ENCODE measurements at regions not wholly inside any gene's neighbourhood (a gene's known extent, or its start where the extent isn't known, plus 50 kb on each side); places are given as distances from the start of the nearest gene placed in this dataset.

DNA sequence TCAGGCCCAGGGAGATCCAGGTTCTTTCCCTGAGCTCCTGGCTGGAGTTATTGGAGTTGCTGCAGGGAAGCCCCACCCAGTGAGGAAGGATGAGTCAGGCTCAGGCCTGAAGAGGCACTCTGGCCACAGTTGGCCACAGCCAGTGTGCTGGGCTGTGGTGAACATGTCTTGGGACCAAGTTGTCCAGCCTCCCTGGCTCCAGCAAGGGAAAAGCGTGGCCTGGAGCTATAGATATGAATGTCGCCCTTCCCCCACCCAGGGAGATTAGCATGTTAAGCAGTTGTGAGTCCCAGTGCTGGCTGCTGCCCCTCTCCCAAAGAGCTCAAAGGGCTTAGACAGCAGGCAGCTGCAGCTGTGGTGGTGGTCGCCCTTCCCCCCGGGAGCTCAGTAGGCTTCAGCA, 963.2 kb downstream of the ROBO2 start:
- DNase-seq (ENCODE audit: low spot score): no peak

DNA sequence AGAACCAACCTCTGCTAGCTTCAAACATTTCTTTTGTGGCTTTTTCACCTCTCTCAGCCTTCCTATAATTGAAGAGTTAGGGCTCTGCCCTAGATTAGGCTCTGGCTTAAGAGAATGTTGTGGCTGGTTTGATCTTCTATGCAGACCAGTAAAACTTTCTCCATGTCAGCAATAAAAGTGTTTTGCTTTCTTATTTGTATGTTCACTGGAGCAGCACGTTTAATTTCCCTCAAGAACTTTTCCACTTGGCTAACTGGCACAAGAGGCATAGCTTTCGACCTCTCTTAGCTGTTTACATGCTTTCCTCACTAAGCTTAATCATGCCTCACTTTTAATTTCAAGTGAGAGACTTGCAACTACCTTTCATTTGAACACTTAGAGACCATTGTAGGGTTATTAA, 964.7 kb downstream of the ROBO2 start:
- no peak for DNase-seq (ENCODE audit: low spot score)

DNA sequence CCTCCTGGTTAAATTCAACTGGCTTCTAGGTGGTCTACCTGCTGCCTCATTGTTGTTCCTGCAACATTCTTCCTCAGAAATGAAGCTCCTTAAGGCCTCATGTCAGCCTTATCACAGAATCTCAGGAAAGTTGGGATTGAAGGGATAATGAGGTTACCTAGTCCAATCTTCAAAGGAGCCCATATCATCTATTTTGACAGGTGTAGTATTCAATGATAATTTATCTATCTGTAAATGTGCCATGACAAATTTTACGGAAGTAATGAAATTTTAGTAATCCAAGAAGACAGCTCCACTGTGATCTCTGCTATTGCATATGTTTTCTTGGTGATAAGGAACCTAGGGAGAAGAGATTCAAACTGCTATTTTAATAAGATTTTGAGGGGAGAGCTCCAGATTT, 973.8 kb downstream of the ROBO2 start:
- no peak for DNase-seq (ENCODE audit: low spot score)

DNA sequence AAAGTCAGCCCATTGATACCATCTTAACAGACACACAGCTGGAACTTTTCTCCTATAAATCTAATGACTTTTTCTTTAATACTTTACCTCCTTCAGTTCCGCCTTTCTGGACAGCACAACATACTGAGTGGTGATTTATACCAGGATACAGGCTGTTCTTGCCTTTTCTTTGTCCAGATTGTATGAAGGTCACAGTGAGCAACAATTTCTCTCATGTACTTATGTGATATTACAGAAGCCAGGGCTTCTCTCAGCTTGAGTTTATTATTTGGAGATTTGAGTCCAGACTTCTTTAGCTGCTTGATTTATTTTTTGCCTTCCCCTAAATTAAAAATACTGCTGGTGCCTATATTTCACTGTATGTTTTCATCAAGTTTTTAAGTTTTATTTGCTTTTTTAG, 976.0 kb downstream of the ROBO2 start:
- DNase-seq (ENCODE audit: low spot score): no peak

DNA sequence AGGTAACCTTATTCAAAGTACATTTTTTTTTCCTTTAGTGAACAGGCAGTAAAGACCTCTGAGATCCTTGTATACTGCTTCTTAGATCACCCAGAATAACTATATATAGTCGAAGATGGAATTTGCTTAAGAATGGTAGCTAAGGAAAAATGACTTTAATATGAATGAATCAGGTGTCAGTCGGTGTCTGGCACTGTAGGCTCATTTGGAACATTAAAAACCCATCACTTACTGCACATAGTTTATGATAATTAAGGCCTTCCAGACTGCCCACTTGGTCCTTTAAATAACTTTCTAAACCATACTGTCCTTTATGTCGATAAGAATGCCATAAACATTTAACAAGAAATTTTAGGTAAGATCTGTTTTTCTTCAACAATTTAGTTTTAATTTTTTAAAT, 981.8 kb downstream of the ROBO2 start:
- DNase-seq (ENCODE audit: low spot score): no peak

DNA sequence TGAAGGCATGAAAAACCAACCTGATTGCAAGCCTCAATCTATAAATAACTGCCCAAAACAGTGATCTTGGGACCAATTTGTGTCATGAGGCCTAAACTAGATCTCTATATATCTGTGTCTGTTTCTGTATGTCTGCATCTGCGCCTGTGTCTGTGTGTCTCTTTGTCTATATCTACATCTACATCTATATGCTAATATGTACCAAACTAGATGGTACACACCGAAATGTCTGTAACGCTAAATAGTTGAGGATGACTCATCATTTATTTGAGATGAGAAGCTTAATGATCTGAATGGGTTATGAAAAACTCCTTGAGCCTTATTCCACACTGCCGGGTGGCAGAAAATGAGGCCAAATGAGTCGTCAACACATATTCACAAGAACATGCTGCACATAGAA, 982.3 kb downstream of the ROBO2 start:
- no peak for DNase-seq (ENCODE audit: low spot score)

DNA sequence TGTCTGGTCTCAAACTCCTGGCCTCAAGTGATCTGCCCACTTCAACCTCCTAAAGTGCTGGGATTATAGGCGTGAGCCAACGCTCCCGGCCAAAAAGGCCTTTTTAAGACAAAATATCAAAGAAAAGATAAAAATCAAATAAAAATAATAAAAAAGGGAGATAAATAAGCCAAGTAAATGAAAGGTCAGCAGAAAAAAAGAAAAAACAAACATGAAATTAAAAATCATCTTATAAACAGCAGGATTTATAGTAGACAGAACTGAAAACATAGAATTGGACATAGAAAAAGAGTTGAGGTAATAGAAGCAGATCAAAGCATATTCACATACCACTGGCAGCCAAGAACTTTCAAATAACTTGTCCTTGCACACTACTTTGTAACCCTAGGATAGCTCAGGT, 983.4 kb downstream of the ROBO2 start:
- no peak for DNase-seq (ENCODE audit: low spot score)

DNA sequence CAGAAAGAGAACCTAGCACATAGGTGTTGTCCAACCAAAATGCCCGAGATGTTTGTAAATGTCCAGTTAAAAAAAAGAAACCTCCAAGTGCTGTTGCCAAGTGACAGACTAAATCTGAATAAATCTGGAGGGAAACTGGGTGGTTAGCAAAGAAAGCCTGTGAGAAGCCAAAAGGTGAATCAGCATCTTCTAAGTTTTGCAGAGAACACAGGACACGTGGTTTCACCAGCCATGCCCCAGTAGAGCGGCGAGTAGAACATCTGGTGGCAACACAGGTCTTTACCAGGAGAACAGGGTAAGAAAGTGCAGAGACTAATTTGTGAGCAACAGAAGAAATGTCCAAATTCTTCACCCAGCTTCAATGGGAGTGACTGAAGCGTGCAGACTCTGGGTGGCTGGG, 986.0 kb downstream of the ROBO2 start:
- DNase-seq (ENCODE audit: low spot score): no peak

DNA sequence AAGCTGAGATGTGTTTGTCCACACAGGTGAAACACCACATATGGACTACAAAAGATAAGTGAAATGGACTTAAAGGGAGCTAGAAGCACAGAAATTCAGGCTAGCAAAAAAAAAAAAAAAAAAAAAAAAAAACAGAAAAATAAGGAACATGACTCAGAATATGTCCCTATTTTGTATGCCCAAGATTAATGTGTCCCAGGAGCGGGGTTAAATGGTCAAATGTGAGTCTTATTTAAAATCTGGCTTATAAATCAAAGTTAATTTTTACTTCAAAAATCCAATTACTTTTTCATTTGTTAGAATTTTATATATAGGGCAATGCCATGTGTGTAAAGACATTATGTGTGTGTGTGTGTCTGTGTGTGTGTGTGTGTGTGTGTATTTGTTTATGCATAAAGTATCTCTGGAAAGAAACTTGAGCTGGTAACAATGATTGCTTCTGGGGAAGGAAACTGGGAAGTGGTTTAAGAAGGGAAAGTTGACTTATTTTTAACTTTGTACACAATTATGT, 986.5 kb downstream of the ROBO2 start:
- DNase-seq (ENCODE audit: low spot score): no peak

DNA sequence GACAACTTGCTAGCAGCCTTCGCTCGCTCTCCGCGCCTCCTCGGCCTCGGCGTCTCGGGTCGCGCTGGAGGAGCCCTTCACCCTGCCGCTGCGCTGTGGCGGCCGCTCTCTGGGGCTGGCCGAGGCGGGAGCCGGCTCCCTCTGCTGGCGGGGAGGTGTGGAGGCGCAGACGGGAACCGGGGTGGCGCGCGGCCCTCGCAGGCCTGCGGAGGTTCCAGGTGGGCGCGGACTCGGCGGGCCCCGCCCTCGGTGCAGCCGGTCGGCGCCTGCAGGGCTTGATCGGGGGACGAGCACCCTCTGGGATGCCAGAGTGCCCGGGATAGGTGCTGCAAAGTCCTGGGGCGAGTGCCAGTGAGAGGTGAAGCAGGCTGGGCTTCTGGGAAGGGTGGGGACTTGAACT, 989.9 kb downstream of the ROBO2 start:
- no peak for DNase-seq (ENCODE audit: low spot score)

DNA sequence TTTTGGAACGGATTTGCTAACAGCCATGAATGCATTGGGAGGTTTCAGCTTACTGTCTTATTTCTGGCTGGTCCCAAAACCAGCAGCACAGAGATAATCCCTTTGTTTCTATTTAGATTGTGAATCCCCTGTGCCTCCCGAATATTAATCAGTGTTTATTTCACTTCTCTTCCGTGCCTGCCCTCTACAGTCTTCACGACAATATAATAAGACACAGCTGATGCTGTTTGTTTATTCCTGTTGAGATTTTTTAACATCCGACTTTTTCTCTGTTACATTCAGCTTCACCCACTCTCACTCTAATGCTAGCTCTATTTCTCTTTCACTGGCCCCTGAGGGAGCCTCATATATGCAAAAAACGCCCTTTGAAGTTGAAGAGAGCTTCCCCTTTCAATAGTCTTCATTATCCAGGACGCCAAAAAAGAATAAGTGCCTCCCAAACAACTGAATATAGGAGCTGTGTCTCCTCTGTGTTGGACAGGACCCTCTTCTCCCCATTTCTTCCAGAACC, 995.3 kb downstream of the ROBO2 start:
- peak; percentile 1 for DNase-seq (ENCODE audit: low spot score)

DNA sequence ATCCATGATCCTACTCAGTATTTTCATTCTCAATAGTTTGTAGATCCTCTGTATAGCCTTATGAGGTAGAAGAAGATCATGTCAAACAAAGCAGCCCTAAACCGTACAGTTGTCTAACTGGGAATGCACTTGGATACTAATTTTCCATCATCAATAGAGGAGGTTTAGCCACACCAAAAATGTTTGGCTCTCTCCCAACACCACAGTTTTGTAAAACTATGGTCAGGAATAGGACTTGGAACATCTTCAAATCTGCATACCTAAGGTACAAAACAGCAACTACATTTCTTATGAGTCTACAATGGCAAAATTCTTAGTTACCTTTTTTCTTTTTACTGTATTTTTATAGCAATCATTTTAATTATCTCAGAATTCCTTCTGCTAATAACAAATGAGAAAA, 1001.6 kb downstream of the ROBO2 start:
- DNase-seq (ENCODE audit: low spot score): no peak

DNA sequence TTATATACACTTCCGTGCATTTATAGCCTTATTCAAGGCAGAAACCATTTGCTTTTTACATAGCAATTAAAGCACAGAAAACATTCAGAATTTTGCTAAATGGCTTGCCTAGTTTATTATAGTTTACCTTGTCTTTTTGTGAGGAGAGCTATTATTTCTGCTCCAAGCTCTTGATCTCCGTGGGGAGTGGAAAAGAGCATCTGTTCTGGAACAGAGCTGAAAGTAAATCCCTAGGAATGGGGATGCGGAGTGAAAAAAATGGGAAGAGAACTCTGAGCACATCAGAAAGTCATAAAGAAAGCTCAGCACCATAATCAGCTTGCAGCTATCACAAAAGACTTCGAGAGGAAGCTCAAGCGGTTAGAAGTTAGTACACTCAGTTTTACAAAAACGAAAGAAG, 1006.7 kb downstream of the ROBO2 start:
- DNase-seq (ENCODE audit: low spot score): no peak

DNA sequence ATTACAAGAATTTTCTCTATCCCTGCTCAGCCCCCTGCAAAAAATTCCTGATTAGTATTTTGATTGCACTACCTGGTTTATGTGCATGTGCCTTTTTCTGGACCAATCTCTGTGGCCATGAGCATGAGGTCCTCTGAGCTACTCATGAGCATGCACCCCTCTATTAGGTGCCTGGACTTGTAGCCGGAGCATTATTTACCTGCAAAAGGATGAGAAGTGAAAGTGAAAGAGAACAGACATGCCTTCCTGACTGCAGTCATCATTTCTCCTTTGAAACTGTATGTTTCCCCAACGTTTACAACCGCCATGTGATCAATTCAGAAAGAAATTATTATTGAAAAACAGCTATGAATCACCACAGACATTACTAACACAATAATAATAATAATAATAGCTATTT, 1008.8 kb downstream of the ROBO2 start:
- DNase-seq (ENCODE audit: low spot score): no peak

DNA sequence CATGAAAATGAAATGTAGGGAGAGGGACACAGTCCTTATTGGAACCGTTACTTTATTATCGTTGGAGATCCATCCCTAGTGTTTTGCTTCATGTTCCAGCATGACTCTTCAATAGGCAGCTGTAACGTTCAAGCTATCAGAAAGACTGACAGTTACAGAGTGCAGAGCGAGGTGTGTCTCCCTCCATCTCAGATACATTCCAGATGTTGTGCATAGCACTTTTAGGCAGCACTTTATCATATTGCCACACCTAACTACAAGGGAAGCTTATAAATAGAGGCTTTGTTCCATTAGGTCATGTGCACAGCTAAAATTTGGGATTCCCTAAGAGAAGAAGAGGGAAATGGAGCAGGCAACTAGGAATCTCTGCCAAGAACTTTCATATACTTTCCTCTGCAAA, 1009.6 kb downstream of the ROBO2 start:
- no peak for DNase-seq (ENCODE audit: low spot score)

DNA sequence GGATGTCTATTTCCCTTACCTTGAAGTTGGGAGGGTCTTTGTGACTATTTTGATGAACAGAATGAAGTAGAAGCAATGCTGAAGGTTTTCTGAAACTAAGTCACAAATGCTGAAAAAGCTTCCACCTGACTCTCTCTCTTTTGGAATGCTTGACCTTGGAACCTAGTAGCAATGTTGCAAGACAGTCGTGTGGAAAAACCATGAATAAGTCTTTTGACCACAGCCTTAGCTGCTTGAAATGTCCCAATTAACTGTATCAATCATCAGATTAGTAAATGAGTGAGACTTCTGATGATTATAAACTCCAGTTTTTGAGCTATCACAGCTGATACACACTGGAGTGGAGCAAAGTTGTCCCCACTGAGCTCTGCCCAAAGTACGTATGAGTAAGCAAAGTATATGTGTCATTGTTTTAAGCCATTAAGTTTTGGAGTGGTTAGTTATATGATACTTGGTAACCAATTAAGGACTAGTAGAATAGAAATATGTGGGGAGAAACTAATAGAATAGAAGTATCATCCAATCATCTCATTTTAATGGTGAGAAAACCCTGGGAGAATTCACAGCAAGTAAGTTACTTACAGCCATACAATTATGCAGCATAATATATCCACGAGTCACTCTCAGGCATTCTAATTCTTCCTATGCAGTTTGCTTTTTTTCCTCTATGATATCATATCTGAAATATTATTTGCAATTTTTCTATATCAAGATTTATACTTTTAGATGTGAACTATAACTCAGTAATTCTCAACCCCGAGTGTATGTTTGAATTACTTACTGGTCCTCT, 1010.6 kb downstream of the ROBO2 start:
- no peak for DNase-seq (ENCODE audit: low spot score)

DNA sequence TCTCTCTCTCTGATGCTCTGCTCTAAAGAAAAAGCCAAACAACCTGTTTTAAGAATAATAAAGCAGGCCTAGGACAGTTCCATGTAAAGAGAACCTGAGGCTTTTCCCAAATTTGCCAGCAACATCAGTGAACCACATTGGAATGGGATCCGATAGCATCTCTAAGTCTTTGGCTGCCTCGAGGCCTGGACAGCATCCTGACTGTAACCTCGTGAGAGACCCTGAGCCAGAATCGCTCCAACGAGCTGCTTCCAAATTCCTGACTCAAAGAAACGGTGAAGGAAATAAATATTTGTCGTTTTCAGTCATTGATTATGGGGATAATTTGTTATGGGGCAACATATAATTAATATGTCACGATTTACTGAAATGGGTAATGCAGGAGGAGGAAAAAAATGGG, 1012.8 kb downstream of the ROBO2 start:
- no peak for DNase-seq (ENCODE audit: low spot score)

DNA sequence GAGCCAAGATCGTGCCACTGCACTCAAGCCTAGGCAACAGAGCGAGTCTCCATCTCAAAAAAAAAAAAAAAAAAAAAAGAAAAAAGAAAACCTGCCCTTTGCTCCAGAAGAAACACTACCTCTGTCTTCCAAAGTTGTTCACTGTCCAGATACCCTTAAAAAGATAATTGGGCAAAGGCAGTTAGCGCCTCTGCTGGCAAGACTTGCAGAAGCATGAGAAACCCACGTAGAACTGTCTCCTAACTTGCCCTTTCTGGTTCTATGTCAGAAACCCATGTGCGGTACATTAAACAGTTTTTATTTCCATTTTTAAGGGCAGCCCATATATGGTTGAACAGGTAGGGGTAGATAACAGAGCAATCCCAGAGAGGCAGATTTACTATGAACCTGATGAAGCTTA, 1026.4 kb downstream of the ROBO2 start:
- no peak for DNase-seq (ENCODE audit: low spot score)

DNA sequence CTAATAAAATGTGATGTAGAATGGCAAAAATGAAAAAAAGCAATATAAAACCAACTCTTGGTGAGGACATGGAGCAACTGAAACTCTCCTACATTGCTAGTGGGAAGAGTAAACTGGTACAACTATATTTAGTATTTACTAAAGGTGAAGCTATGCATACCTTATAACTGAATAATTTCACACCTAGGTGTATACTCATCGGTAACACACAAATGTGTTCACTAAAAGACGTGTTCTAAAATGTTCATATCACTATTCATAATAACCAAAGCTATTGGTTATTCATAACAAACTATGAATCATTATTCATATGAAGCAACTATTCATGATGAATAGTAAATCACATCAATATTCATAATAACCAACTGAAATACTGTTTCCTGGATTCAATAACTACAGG, 1030.3 kb downstream of the ROBO2 start:
- DNase-seq (ENCODE audit: low spot score): no peak

DNA sequence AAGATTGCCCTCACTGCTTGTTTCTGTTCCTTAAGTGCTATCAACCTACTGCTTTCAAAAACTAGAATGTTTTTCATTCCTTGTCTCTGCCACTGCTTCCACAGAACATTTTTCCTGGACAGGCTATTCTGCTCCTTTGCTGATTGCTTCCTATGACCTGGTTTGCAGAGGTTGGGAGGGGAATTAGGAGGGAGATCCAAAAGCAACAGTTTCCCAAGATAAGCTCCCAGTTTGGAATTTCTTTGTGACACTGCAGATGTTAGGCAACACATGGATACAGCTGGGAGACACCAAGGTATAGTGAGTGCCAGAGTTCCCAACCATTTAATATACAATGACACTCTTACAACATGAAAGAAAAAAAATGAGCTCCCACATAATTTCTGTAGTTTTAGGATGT, 1036.5 kb downstream of the ROBO2 start:
- DNase-seq (ENCODE audit: low spot score): no peak

DNA sequence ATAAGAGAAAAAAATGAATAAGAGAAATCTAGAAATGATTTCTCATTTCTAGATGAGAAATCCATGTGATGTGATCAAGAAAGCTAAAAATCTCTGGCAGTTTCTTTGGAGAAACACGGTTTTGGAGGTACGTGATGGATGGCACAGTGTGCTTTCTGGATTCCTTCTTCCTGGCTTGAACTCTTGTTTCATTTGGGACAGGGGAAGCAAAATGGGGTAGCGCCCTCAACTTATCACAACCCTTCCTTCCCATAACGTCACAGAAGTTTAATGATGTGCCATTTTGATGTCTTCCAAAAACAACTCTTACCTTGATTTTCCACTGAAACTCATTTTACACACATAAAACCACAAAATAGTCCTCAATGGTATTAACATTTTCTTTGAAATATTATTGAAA, 1037.3 kb downstream of the ROBO2 start:
- DNase-seq (ENCODE audit: low spot score): no peak

DNA sequence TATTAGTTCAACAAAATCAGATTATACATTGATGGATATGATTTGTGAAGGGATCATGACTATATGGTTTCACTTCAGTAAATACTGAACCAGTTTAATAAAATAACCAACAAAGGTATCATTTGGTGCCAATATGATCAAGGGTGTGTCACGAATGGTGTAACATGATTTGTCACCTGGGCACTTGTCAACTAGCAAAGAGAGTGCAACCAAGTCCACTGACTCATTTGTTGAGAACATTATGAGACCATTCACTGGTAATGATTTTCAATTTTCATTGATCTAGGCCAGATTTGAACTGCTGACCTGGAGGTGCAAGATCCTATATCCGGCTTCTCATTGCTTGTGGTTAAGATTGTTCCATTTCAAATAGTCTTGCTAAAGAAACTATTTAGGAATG, 1037.9 kb downstream of the ROBO2 start:
- no peak for DNase-seq (ENCODE audit: low spot score)

DNA sequence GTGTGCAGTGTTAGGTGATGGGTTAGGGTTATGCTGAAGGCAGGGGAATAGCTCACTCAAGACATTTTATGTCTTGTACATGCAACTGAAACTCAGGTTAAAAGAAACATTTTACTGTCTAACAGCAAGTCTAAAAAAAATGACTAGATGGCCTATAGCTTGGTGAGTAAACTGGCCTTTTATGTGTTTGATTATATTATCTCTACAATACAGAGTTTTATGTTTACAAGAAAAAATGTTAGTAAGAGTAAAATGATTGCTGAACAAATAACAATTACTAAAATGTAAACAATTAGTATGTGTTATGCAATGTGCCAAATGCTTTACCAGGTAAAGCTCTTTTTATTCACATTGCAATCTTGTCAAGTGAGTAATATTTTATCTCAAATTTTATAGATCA, 1039.6 kb downstream of the ROBO2 start:
- no peak for DNase-seq (ENCODE audit: low spot score)

DNA sequence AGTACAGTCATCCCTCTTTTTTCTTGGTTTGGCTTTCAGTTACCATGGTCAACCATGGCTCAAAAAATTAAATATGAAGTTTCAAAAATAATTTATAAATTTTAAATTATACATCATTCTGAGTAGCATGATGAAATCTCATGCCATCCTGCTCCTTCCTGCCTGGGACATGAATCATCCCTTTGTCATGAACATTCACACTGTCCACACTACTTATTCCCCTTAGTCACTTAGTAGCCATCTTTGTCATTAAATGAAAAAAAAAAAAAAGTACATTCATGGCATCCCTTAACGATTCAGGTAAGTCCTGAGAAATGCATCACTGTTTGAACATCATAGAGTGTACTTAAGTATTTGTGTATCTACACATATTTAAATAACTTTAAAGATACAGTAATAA, 1046.3 kb downstream of the ROBO2 start:
- no peak for DNase-seq (ENCODE audit: low spot score)
